H1 (cell line): ENCODE measurements at regions not wholly inside any gene's neighbourhood (a gene's known extent, or its start where the extent isn't known, plus 50 kb on each side); places are given as distances from the start of the nearest gene placed in this dataset.

Source experiments
- ATF3 ChIP-seq: IDR thresholded peaks from 2 replicates; pipeline ENCODE4 v1.6.1; 2011; ENCODE audit warnings: low read depth, mild to moderate bottlenecking, low read length; ENCODE audit not compliant: insufficient read depth
- CEBPB ChIP-seq: IDR thresholded peaks from 2 replicates; pipeline ENCODE4 v1.6.1; 2012; ENCODE audit warnings: low read depth, low read length
- MAX ChIP-seq: IDR thresholded peaks from 2 replicates; pipeline ENCODE4 v1.6.1; 2012; ENCODE audit warnings: inconsistent platforms
- RAD21 ChIP-seq, 2 experiments: IDR thresholded peaks in 1 of 2; conservative IDR thresholded peaks in 1 of 2; 2 replicates each; pipeline ENCODE4 v1.6.1; 2011; ENCODE audit warnings: low read depth in 2 of 2, low read length in 2 of 2, improper control_type of control experiment in 1 of 2, inconsistent platforms in 1 of 2, mild to moderate bottlenecking in 1 of 2, moderate library complexity in 1 of 2
- SUZ12 ChIP-seq: fragments of 200-600 bp; sonication (generic); IDR thresholded peaks from 2 replicates; pipeline ENCODE4 v1.6.1; 2012; ENCODE audit warnings: mild to moderate bottlenecking, inconsistent platforms, low read length, moderate library complexity, mixed read lengths
- TBP ChIP-seq: IDR thresholded peaks from 2 replicates; pipeline ENCODE4 v1.6.1; 2011; ENCODE audit warnings: low read depth, low read length, improper control_type of control experiment
- TEAD4 ChIP-seq: IDR thresholded peaks from 2 replicates; pipeline ENCODE4 v1.6.1; 2012; ENCODE audit warnings: low read depth, low read length, inconsistent platforms, mixed read lengths

DNA sequence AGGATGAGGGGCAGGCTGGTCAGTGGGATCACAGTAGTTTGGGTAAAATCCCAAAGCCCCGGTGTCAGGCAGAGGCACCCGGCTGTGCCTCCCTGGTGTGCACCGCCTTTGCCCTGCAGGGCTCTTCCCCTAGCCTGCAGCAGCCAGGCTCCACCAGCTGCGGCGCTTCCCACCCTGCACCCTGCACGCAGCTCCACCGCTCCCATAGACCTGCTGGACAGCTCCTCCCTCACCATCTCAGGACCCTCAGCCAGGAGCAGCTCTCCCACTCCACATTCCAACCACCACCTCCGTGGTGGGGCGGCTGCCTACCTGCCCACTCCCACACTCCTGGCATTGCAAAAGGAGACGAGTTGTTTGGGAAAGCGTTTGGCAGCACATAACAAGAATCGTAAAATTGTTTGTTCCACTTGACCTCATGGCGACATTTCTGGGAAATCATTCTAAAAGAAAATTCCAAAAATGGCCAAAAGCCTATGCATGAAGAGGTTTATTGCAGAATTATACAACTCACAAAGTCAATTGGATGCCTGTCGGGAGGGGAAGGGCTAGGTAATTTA lies 287.4 kb upstream of the HDAC4 start (continued):
- TF ChIP-seq MAX = no peak
- peak; percentile 46 to 54 for TF ChIP-seq RAD21 (IDR thresholded peaks at IDR 0.05 in 1 of 2, conservative IDR thresholded peaks at IDR 0.05 in 1 of 2; ENCODE audit: low read depth in 2 of 2, low read length in 2 of 2)
- TF ChIP-seq CEBPB = no peak
- no peak for TF ChIP-seq TBP
- no peak for TF ChIP-seq ATF3
- TF ChIP-seq SUZ12 = no peak
- TF ChIP-seq TEAD4 = peak; percentile 54; the same call in 1 of the 2 replicates
- TF ChIP-seq, all 59 proteins: peak for 3
